Fibroblast of lung (primary cell): ENCODE measurements at regions not wholly inside any gene's neighbourhood (a gene's known extent, or its start where the extent isn't known, plus 50 kb on each side); places are given as distances from the start of the nearest gene placed in this dataset.

ENCODE experiments used
- DNase-seq, 2 donors: peaks; one replicate each; pipeline versions ENCODE4 v3.0.0 to v3.0.0-alpha.2; 2010; ENCODE audit warnings: low read depth in 2 of 2
- H2AFZ ChIP-seq: 2 replicates; pipeline ENCODE4 v1.5.1; 2012; ENCODE audit warnings: low read length, control low read depth, inconsistent platforms
- H3K27ac ChIP-seq: 2 replicates; pipeline ENCODE4 v1.5.1; 2011; ENCODE audit warnings: low read length, control low read depth; ENCODE audit not compliant: insufficient read depth
- H3K27me3 ChIP-seq: 2 replicates; pipeline ENCODE4 v1.5.1; 2011; ENCODE audit warnings: mild to moderate bottlenecking, low read length; ENCODE audit not compliant: control insufficient read depth, insufficient read depth
- H3K36me3 ChIP-seq: 2 replicates; pipeline ENCODE4 v1.5.1; 2011; ENCODE audit warnings: low read length; ENCODE audit not compliant: control insufficient read depth, insufficient read depth
- H3K4me1 ChIP-seq: 2 replicates; pipeline ENCODE4 v1.5.1; 2011; ENCODE audit warnings: low read length; ENCODE audit not compliant: control insufficient read depth, insufficient read depth; ENCODE audit errors: extremely low read depth
- H3K4me2 ChIP-seq: 2 replicates; pipeline ENCODE4 v1.5.1; 2011; ENCODE audit warnings: low read length, control low read depth; ENCODE audit not compliant: insufficient read depth; ENCODE audit errors: extremely low read depth
- H3K4me3 ChIP-seq, 4 experiments: fragments of 200-600 bp in 1 of 4; sonication (generic) in 1 of 4; replicated peaks in 1 of 4; 2 replicates each; pipeline ENCODE4 v1.5.1; 2011 to 2016; ENCODE audit warnings: low read length in 4 of 4, low read depth in 3 of 4, mild to moderate bottlenecking in 3 of 4, control low read depth in 2 of 4, inconsistent platforms in 1 of 4, mixed read lengths in 1 of 4; ENCODE audit not compliant: insufficient read depth in 1 of 4; ENCODE audit errors: control extremely low read depth in 1 of 4
- H3K79me2 ChIP-seq: 2 replicates; pipeline ENCODE4 v1.5.1; 2012; ENCODE audit warnings: mild to moderate bottlenecking, low read length, inconsistent platforms; ENCODE audit not compliant: control insufficient read depth, insufficient read depth
- H3K9ac ChIP-seq: 2 replicates; pipeline ENCODE4 v1.5.1; 2011; ENCODE audit warnings: mild to moderate bottlenecking, low read length, control low read depth; ENCODE audit not compliant: insufficient read depth
- H3K9me3 ChIP-seq: 2 replicates; pipeline ENCODE4 v1.5.1; 2012; ENCODE audit warnings: low read depth, low read length; ENCODE audit not compliant: control insufficient read depth, insufficient read depth
- H4K20me1 ChIP-seq: 2 replicates; pipeline ENCODE4 v1.5.1; 2011; ENCODE audit warnings: low read length; ENCODE audit not compliant: control insufficient read depth, insufficient read depth; ENCODE audit errors: extremely low read depth
- EZH2 ChIP-seq: IDR thresholded peaks from 2 replicates; pipeline ENCODE4 v1.5.1; 2012; ENCODE audit warnings: low read length, control low read depth, mild to moderate bottlenecking; ENCODE audit errors: missing control alignments
- TF ChIP-seq, protein P1 (sequence below), 2 donors: IDR thresholded peaks in 1 of 2; conservative IDR thresholded peaks in 1 of 2; 1 replicate in 1 of 2; 2 replicates in 1 of 2; pipeline ENCODE4 v1.5.1; 2011 to 2012; ENCODE audit warnings: low read length in 2 of 2, control low read depth in 1 of 2, inconsistent platforms in 1 of 2, low read depth in 1 of 2, mild to moderate bottlenecking in 1 of 2

DNA sequence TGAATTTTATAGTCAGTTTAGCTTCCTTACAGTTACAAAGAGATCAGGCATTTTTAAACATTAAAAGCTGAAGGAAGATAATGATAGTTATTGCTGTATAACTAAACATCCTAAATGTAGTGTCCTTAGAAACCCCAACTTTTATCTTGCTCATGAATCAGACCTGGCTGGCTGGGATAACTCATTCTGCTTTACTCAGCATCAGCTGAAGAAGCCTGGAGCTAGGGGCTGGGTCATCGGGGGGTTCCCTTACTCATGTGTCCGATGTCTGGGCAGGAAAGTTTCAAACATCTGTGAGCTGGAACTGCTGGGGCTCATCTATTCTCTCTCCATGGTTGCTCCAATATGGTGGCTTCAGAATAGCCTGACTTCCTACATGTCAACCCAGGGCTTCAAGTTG, 113.9 kb downstream of the MTNR1A start:
- Histone ChIP-seq H4K20me1 (no peaks in the 10 kb centered on the region), H3K27ac (no peak overlapping the region), H3K4me2 (no peak overlapping the region), H3K36me3 (no peaks in the 10 kb centered on the region), H3K9ac (no peak overlapping the region), H3K9me3 (no peaks in the 10 kb centered on the region), H3K4me1 (no peaks in the 10 kb centered on the region), H3K27me3 (no peaks in the 10 kb centered on the region), H2AFZ (no peak overlapping the region), H3K79me2 (no peaks in the 10 kb centered on the region), H3K4me3 (no peak overlapping the region)
- DNase-seq = no peak
- TF ChIP-seq EZH2 = no peak
- TF ChIP-seq, protein P1, sequence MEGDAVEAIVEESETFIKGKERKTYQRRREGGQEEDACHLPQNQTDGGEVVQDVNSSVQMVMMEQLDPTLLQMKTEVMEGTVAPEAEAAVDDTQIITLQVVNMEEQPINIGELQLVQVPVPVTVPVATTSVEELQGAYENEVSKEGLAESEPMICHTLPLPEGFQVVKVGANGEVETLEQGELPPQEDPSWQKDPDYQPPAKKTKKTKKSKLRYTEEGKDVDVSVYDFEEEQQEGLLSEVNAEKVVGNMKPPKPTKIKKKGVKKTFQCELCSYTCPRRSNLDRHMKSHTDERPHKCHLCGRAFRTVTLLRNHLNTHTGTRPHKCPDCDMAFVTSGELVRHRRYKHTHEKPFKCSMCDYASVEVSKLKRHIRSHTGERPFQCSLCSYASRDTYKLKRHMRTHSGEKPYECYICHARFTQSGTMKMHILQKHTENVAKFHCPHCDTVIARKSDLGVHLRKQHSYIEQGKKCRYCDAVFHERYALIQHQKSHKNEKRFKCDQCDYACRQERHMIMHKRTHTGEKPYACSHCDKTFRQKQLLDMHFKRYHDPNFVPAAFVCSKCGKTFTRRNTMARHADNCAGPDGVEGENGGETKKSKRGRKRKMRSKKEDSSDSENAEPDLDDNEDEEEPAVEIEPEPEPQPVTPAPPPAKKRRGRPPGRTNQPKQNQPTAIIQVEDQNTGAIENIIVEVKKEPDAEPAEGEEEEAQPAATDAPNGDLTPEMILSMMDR (conservative IDR thresholded peaks at IDR 0.05 in 1 of 2, IDR thresholded peaks at IDR 0.05 in 1 of 2; ENCODE audit: low read depth in 1 of 2, low read length in 2 of 2) = no peak

DNA sequence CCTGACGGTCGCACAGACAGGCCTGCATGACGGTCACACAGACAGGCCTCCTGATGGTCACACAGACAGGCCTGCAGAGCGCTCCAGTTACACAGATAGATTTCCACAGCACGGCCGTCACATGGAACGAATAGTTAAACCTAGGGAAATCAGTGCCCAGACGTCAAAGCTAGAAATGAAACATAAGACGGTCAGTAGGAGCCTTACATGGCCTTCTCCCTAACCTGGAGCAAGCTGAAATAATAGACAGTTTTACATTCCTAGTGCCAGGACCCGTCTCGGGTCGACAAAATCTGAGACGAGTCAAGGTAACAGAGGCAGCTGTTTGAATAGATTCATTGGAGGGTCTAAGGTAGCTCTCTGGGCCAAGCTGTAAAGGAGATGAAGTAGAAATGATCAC, 126.9 kb downstream of the MTNR1A start:
- Histone ChIP-seq H3K79me2 (no peaks in the 10 kb centered on the region), H4K20me1 (no peaks in the 10 kb centered on the region), H3K27ac (no peak overlapping the region), H3K27me3 (no peaks in the 10 kb centered on the region), H3K9ac (no peak overlapping the region), H3K9me3 (no peaks in the 10 kb centered on the region), H3K36me3 (no peaks in the 10 kb centered on the region), H3K4me2 (no peak overlapping the region), H2AFZ (no peak overlapping the region), H3K4me3 (no peak overlapping the region), H3K4me1 (no peaks in the 10 kb centered on the region)
- TF ChIP-seq, protein P1 (conservative IDR thresholded peaks at IDR 0.05 in 1 of 2, IDR thresholded peaks at IDR 0.05 in 1 of 2; ENCODE audit: low read depth in 1 of 2, low read length in 2 of 2) = no peak
- no peak for TF ChIP-seq EZH2
- DNase-seq = no peak

DNA sequence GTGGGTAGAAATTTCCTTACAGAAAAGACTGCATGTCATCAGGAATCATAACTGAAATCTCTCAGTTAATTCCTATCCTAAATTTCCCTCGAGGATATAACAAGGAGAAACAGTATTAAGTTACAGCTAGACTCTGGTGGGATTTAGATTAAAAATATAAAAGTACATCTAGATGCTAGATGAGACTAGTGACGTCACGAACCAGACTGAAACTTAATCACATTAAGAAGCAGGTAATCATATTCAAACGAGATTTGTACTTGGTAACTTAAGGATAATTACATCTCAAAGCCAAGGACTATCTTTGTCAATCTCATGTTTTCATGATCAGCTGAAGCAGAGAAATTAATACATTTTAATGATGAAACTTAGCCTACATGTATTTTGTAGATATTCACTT, 130.6 kb downstream of the MTNR1A start:
- no peak overlapping the region for H2AFZ ChIP-seq
- no peaks in the 10 kb centered on the region for H4K20me1 ChIP-seq
- H3K4me2 ChIP-seq = no peak overlapping the region
- no peaks in the 10 kb centered on the region for H3K9me3 ChIP-seq
- no peaks in the 10 kb centered on the region for H3K79me2 ChIP-seq
- H3K27me3 ChIP-seq = no peaks in the 10 kb centered on the region
- no peaks in the 10 kb centered on the region for H3K4me1 ChIP-seq
- H3K27ac ChIP-seq = no peak overlapping the region
- no peak for DNase-seq
- TF ChIP-seq EZH2 = no peak
- TF ChIP-seq, protein P1 (conservative IDR thresholded peaks at IDR 0.05 in 1 of 2, IDR thresholded peaks at IDR 0.05 in 1 of 2; ENCODE audit: low read depth in 1 of 2, low read length in 2 of 2) = no peak
- H3K4me3 ChIP-seq = no peak overlapping the region
- no peaks in the 10 kb centered on the region for H3K36me3 ChIP-seq
- no peak overlapping the region for H3K9ac ChIP-seq
